Mesenchymal stem cell (in vitro differentiated cells and primary cell): ENCODE measurements at regions not wholly inside any gene's neighbourhood (a gene's known extent, or its start where the extent isn't known, plus 50 kb on each side); places are given as distances from the start of the nearest gene placed in this dataset.

Experiments used
- DNase-seq: peaks from one replicate; pipeline ENCODE4 v3.0.0-alpha.2; 2013
- H2AFZ ChIP-seq: one replicate; pipeline ENCODE4 v1.6.1; 2013; ENCODE audit warnings: low read depth, mild to moderate bottlenecking, control low read depth, inconsistent platforms, low read length, moderate library complexity
- H2AK5ac ChIP-seq: 2 replicates; pipeline ENCODE4 v1.6.1; 2013; ENCODE audit warnings: low read length, moderate library complexity, mild to moderate bottlenecking, inconsistent platforms; ENCODE audit not compliant: severe bottlenecking
- H2BK120ac ChIP-seq: one replicate; pipeline ENCODE4 v1.6.1; 2013; ENCODE audit warnings: low read depth, mild to moderate bottlenecking, inconsistent platforms, low read length, moderate library complexity
- H2BK12ac ChIP-seq, 2 experiments: one replicate each; pipeline ENCODE4 v1.6.1; 2013; ENCODE audit warnings: inconsistent platforms in 2 of 2, low read length in 2 of 2, mild to moderate bottlenecking in 2 of 2, moderate library complexity in 2 of 2, control low read depth in 1 of 2
- H2BK15ac ChIP-seq: one replicate; pipeline ENCODE4 v1.6.1; 2013; ENCODE audit warnings: mild to moderate bottlenecking, low read depth, inconsistent platforms; ENCODE audit not compliant: poor library complexity, severe bottlenecking
- H2BK5ac ChIP-seq: 2 replicates; pipeline ENCODE4 v1.6.1; 2013; ENCODE audit warnings: low read depth, mild to moderate bottlenecking, low read length, control low read depth, inconsistent platforms; ENCODE audit not compliant: poor library complexity, severe bottlenecking
- H3K14ac ChIP-seq, 2 experiments: one replicate each; pipeline ENCODE4 v1.6.1; 2013; ENCODE audit warnings: inconsistent platforms in 2 of 2, low read length in 2 of 2, control low read depth in 1 of 2, mild to moderate bottlenecking in 1 of 2, moderate library complexity in 1 of 2
- H3K18ac ChIP-seq, 2 experiments: one replicate each; pipeline ENCODE4 v1.6.1; 2013; ENCODE audit warnings: inconsistent platforms in 2 of 2, low read length in 2 of 2, control low read depth in 1 of 2, low read depth in 1 of 2, mild to moderate bottlenecking in 1 of 2
- H3K23ac ChIP-seq, 2 experiments: one replicate each; pipeline ENCODE4 v1.6.1; 2013; ENCODE audit warnings: inconsistent platforms in 2 of 2, low read length in 2 of 2, mild to moderate bottlenecking in 2 of 2, moderate library complexity in 2 of 2, control low read depth in 1 of 2
- H3K27ac ChIP-seq: 2 replicates; pipeline ENCODE4 v1.5.1; 2013; ENCODE audit warnings: mild to moderate bottlenecking, moderate library complexity, low read length, control low read depth, inconsistent platforms; ENCODE audit not compliant: poor library complexity, severe bottlenecking
- H3K27me3 ChIP-seq, 2 experiments: 2 replicates each; pipeline versions ENCODE4 v1.6.1 to v1.7.0; 2013; ENCODE audit warnings: low read length in 2 of 2, mild to moderate bottlenecking in 2 of 2, moderate library complexity in 2 of 2, control low read depth in 1 of 2, inconsistent platforms in 1 of 2; ENCODE audit not compliant: control insufficient read depth in 1 of 2, insufficient read depth in 1 of 2
- H3K36me3 ChIP-seq, 2 experiments: 2 replicates each; pipeline versions ENCODE4 v1.6.1 to v1.7.0; 2013; ENCODE audit warnings: low read length in 2 of 2, control low read depth in 1 of 2, inconsistent platforms in 1 of 2, low read depth in 1 of 2, mild to moderate bottlenecking in 1 of 2; ENCODE audit not compliant: insufficient read depth in 2 of 2, control insufficient read depth in 1 of 2
- H3K4ac ChIP-seq, 2 experiments: one replicate each; pipeline ENCODE4 v1.6.1; 2013; ENCODE audit warnings: inconsistent platforms in 2 of 2, low read length in 2 of 2, mild to moderate bottlenecking in 2 of 2, moderate library complexity in 2 of 2, control low read depth in 1 of 2, low read depth in 1 of 2
- H3K4me1 ChIP-seq: 2 replicates; pipeline ENCODE4 v1.6.1; 2013; ENCODE audit warnings: low read depth, low read length, control low read depth; ENCODE audit not compliant: control insufficient read depth, insufficient read depth
- H3K4me2 ChIP-seq: 2 replicates; pipeline ENCODE4 v1.6.1; 2013; ENCODE audit warnings: low read length, mild to moderate bottlenecking, inconsistent platforms; ENCODE audit not compliant: poor library complexity, severe bottlenecking
- H3K4me3 ChIP-seq, 2 experiments: 2 replicates each; pipeline versions ENCODE4 v1.5.1 to v1.7.0; 2013; ENCODE audit warnings: low read length in 2 of 2, mild to moderate bottlenecking in 2 of 2, control low read depth in 1 of 2, low read depth in 1 of 2; ENCODE audit not compliant: insufficient read depth in 1 of 2
- H3K79me1 ChIP-seq: replicated peaks from 2 replicates; pipeline ENCODE4 v1.6.1; 2013; ENCODE audit warnings: mild to moderate bottlenecking, control low read depth, low read length, inconsistent platforms; ENCODE audit not compliant: poor library complexity, severe bottlenecking
- H3K9ac ChIP-seq: 2 replicates; pipeline ENCODE4 v1.7.0; 2013; ENCODE audit warnings: mild to moderate bottlenecking, low read length, moderate library complexity
- H3K9me3 ChIP-seq: 2 replicates; pipeline ENCODE4 v1.7.0; 2013; ENCODE audit warnings: mild to moderate bottlenecking, low read length; ENCODE audit not compliant: control insufficient read depth
- H4K8ac ChIP-seq: one replicate; pipeline ENCODE4 v1.6.1; 2013; ENCODE audit warnings: inconsistent platforms, mild to moderate bottlenecking, low read length, moderate library complexity
- H4K91ac ChIP-seq: one replicate; pipeline ENCODE4 v1.6.1; 2013; ENCODE audit warnings: mild to moderate bottlenecking, low read length, inconsistent platforms
- WGBS: methylation state at CpG from one replicate; pipeline ENCODE4 v1.1.7; 2013; ENCODE audit warnings: mixed read lengths; 5-methylcytosine and 5-hydroxymethylcytosine counted together

- Histone ChIP-seq H3K23ac (no peak overlapping the region), H2BK120ac (no peak overlapping the region), H2AK5ac (no peak overlapping the region), H3K4me3 (no peak overlapping the region), H3K27me3 (peaks cover 0 to 5% of the 10 kb centered on the region in 2 experiments), H3K18ac (no peak overlapping the region), H4K8ac (no peak overlapping the region), H3K79me1 (no peaks in the 10 kb centered on the region), H3K14ac (no peak overlapping the region), H3K4me1 (no peaks in the 10 kb centered on the region), H3K4me2 (no peak overlapping the region), H3K9ac (no peak overlapping the region), H4K91ac (no peak overlapping the region), H3K9me3 (no peaks in the 10 kb centered on the region), H3K36me3 (no peaks in the 10 kb centered on the region), H3K27ac (no peak overlapping the region), H2BK15ac (no peak overlapping the region), H2BK12ac (no peak overlapping the region), H3K4ac (no peak overlapping the region), H2BK5ac (no peak overlapping the region), H2AFZ (no peak overlapping the region)
- DNase-seq = no peak
- 89% methylated on average over 7 of the region's 7 CpGs for WGBS
Measured at GRCh38 chr4:24368801-24369200, 215.6 kb downstream of the DHX15 start.

- no peak overlapping the region for H3K14ac ChIP-seq
- no peak overlapping the region for H3K4me2 ChIP-seq
- 87% methylated on average over 3 of the region's 3 CpGs for WGBS
- H3K4me1 ChIP-seq = no peaks in the 10 kb centered on the region
- no peaks in the 10 kb centered on the region for H3K36me3 ChIP-seq
- H2BK12ac ChIP-seq = no peak overlapping the region
- no peak overlapping the region for H3K4me3 ChIP-seq
- H2BK5ac ChIP-seq = no peak overlapping the region
- no peak for DNase-seq
- no peak overlapping the region for H3K18ac ChIP-seq
- no peak overlapping the region for H2AK5ac ChIP-seq
- H3K27ac ChIP-seq = no peak overlapping the region
- H3K9me3 ChIP-seq = no peaks in the 10 kb centered on the region
- H3K27me3 ChIP-seq = no peaks in the 10 kb centered on the region
- H4K91ac ChIP-seq = no peak overlapping the region
- no peak overlapping the region for H2AFZ ChIP-seq
- H3K9ac ChIP-seq = no peak overlapping the region
- H3K4ac ChIP-seq = no peak overlapping the region
- H4K8ac ChIP-seq = no peak overlapping the region
- no peaks in the 10 kb centered on the region for H3K79me1 ChIP-seq
- H3K23ac ChIP-seq = no peak overlapping the region
- H2BK15ac ChIP-seq = no peak overlapping the region
- no peak overlapping the region for H2BK120ac ChIP-seq
Measured at GRCh38 chr4:24364852-24365251, 219.5 kb downstream of the DHX15 start.

GRCh38 chr4:24364249-24364648 lies 220.1 kb downstream of the DHX15 start:
- no peak overlapping the region for H2BK12ac ChIP-seq
- no peak overlapping the region for H4K8ac ChIP-seq
- no peak overlapping the region for H4K91ac ChIP-seq
- no peak for DNase-seq
- H2AFZ ChIP-seq = no peak overlapping the region
- H3K79me1 ChIP-seq = no peaks in the 10 kb centered on the region
- no peak overlapping the region for H3K14ac ChIP-seq
- no peak overlapping the region for H3K18ac ChIP-seq
- H3K36me3 ChIP-seq = no peaks in the 10 kb centered on the region
- no peak overlapping the region for H3K23ac ChIP-seq
- no peak overlapping the region for H3K9ac ChIP-seq
- no peak overlapping the region for H3K27ac ChIP-seq
- H2BK5ac ChIP-seq = no peak overlapping the region
- H3K9me3 ChIP-seq = no peaks in the 10 kb centered on the region
- H2AK5ac ChIP-seq = no peak overlapping the region
- no peak overlapping the region for H2BK120ac ChIP-seq
- H3K4ac ChIP-seq = no peak overlapping the region
- H3K4me3 ChIP-seq = no peak overlapping the region
- H3K27me3 ChIP-seq = no peaks in the 10 kb centered on the region
- H2BK15ac ChIP-seq = no peak overlapping the region
- no peak overlapping the region for H3K4me2 ChIP-seq
- H3K4me1 ChIP-seq = no peaks in the 10 kb centered on the region
- WGBS = 85% methylated on average over 4 of the region's 5 CpGs

GRCh38 chr4:24363751-24364150 lies 220.6 kb downstream of the DHX15 start:
- Histone ChIP-seq H3K23ac (no peak overlapping the region), H2BK15ac (no peak overlapping the region), H3K4ac (no peak overlapping the region), H3K4me2 (no peak overlapping the region), H4K91ac (no peak overlapping the region), H2AFZ (no peak overlapping the region), H2AK5ac (no peak overlapping the region), H3K9me3 (no peaks in the 10 kb centered on the region), H3K27ac (no peak overlapping the region), H3K36me3 (no peaks in the 10 kb centered on the region), H3K27me3 (no peaks in the 10 kb centered on the region), H3K4me3 (no peak overlapping the region), H4K8ac (no peak overlapping the region), H3K4me1 (no peaks in the 10 kb centered on the region), H3K9ac (no peak overlapping the region), H2BK5ac (no peak overlapping the region), H3K79me1 (no peaks in the 10 kb centered on the region), H2BK12ac (no peak overlapping the region), H3K14ac (no peak overlapping the region), H2BK120ac (no peak overlapping the region), H3K18ac (no peak overlapping the region)
- WGBS = 89% methylated on average over 4 of the region's 4 CpGs
- DNase-seq = no peak
